Activated T-cell treated with anti-CD3 and anti-CD28 coated beads, Interleukin-2, amount 50 U/mL, for 72 hours (primary cell): ENCODE measurements at regions not wholly inside any gene's neighbourhood (a gene's known extent, or its start where the extent isn't known, plus 50 kb on each side); places are given as distances from the start of the nearest gene placed in this dataset.
"Not testable (repeated sequence)": the region's sequence is repeated elsewhere in the genome, so short reads cannot be mapped to it uniquely, and the experiment has no call there.

Source experiments
- ATAC-seq, 2 donors: fragments of 150-1000 bp; cut with Tn5 transposase; replicated peaks in 1 of 2; 2 replicates each; pipeline ENCODE4 v1.10.0; 2021; ENCODE audit warnings: moderate library complexity in 2 of 2, mild to moderate bottlenecking in 1 of 2
- DNase-seq, 2 donors: peaks; one replicate each; pipeline ENCODE4 v3.0.0; 2021 to 2022; ENCODE audit warnings: mixed read lengths in 1 of 2
- H3K27ac Mint-ChIP-seq: one replicate; pipeline ENCODE4 v1.8.0; 2022; ENCODE audit warnings: mild to moderate bottlenecking, moderate library complexity, mixed read lengths
- H3K27me3 Mint-ChIP-seq: one replicate; pipeline ENCODE4 v1.8.0; 2022; ENCODE audit warnings: low read depth, mixed read lengths
- H3K36me3 Mint-ChIP-seq, 2 donors: one replicate each; pipeline ENCODE4 v1.8.0; 2022; ENCODE audit warnings: mixed read lengths in 2 of 2, mild to moderate bottlenecking in 1 of 2; ENCODE audit not compliant: insufficient read depth in 2 of 2
- H3K4me1 Mint-ChIP-seq: one replicate; pipeline ENCODE4 v1.8.0; 2022; ENCODE audit warnings: low read depth, mixed read lengths
- H3K4me3 Mint-ChIP-seq, 2 donors: one replicate each; pipeline ENCODE4 v1.8.0; 2022; ENCODE audit warnings: mild to moderate bottlenecking in 2 of 2, mixed read lengths in 2 of 2, moderate library complexity in 2 of 2
- H3K9me3 Mint-ChIP-seq, 2 donors: one replicate each; pipeline ENCODE4 v1.8.0; 2022; ENCODE audit warnings: mixed read lengths in 2 of 2

DNA sequence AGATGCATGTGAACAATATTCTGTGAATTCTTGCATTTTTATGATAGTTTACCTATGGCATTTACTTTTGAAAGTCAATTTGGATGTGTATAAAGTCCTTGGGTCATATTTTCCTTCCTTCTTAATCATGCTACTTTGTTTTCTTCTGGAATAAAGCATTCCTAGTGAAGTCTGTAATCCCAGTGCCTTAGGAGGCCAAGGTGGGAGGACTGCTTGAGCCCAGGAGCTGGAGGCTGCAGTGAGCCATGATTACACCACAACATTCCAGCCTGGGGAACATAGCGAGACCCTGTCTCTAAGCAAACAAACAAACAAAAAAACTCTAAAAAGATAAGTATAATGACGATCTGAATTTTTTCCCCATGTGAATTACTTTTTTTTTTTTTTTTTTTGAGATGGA, 69.7 kb upstream of the SYNCRIP start:
- Mint-ChIP-seq H3K4me1 (no peaks in the 10 kb centered on the region), H3K27me3 (no peaks in the 10 kb centered on the region), H3K36me3 (peaks cover 2 to 3% of the 10 kb centered on the region in 2 donors), H3K4me3 (no peak overlapping the region), H3K27ac (no peak overlapping the region), H3K9me3 (peaks cover 3 to 9% of the 10 kb centered on the region in 2 donors)
- no peak for DNase-seq
- no peak for ATAC-seq

DNA sequence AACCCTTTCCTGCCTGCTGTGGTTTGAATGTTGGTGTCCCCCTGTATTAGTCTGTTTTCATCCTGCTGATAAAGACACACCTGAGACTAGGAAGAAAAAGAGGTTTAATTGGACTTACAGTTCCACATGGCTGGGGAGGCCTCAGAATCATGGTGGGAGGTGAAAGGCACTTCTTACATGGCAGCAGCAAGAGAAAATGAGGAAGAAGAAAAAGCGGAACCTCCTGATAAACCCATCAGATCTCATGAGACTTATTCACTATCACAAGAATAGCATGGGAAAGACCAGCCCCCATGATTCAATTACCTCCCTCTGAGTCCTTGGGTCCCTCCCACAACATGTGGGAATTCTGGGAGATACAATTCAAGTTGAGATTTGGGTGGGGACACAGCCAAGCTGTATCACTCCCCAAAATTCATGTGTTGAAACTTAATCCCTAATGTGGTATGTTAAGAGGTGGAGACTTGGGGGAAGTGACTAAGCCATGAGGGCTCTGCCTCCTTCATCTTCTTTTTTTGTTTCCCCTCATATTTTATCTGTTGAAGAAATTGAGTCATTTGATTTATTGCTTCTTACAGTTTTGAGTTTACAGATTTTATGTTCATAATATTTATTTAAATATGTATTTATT, 64.9 kb upstream of the SYNCRIP start:
- ATAC-seq, H3K4me1 Mint-ChIP-seq, H3K4me3 Mint-ChIP-seq, DNase-seq, H3K9me3 Mint-ChIP-seq, H3K27me3 Mint-ChIP-seq, H3K27ac Mint-ChIP-seq, H3K36me3 Mint-ChIP-seq: not testable (repeated sequence)

DNA sequence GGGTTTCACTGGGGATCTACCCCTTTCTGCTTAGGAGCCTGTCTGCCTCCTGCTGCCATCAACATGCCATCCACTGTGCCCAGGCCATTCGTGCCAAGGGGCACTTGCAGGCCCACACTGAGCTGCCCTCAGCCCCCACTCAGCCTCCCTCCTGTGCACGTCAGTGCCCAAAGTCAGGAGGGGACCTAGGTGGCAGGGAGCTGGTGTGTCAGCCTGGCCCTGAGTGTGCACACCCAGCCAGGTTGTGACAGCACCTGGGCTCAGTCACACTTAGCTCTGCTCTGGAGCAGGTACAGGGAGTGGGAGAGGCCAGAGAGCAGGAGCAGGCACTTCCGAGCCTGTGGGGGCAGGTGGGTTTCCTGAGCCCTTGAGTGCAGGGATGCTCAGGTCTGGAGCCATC, 63.6 kb upstream of the SYNCRIP start:
- Mint-ChIP-seq H3K4me3 (no peak overlapping the region), H3K27ac (no peak overlapping the region), H3K27me3 (no peaks in the 10 kb centered on the region), H3K9me3 (peaks cover 0 to 2% of the 10 kb centered on the region in 2 donors), H3K36me3 (no peaks in the 10 kb centered on the region), H3K4me1 (no peaks in the 10 kb centered on the region)
- DNase-seq, result no peak
- ATAC-seq, result no peak

- H3K4me1 Mint-ChIP-seq, result no peaks in the 10 kb centered on the region
- H3K4me3 Mint-ChIP-seq, result no peak overlapping the region
- H3K27ac Mint-ChIP-seq, result no peak overlapping the region
- no peaks in the 10 kb centered on the region for H3K36me3 Mint-ChIP-seq
- peaks cover 0 to 1% of the 10 kb centered on the region in 2 donors for H3K9me3 Mint-ChIP-seq
- no peaks in the 10 kb centered on the region for H3K27me3 Mint-ChIP-seq
- DNase-seq (no peak), ATAC-seq (no peak)
These were observed 62.5 kb upstream of the SYNCRIP start for GRCh38 chr6:85705220-85705619.

- no peak overlapping the region for H3K4me3 Mint-ChIP-seq
- no peaks in the 10 kb centered on the region for H3K4me1 Mint-ChIP-seq
These were observed 60.7 kb upstream of the SYNCRIP start for GRCh38 chr6:85703406-85703805.

More at GRCh38 chr6:85703406-85703805, 60.7 kb upstream of the SYNCRIP start:
- Mint-ChIP-seq H3K9me3 (peaks cover 0 to 2% of the 10 kb centered on the region in 2 donors), H3K27ac (no peak overlapping the region), H3K36me3 (peaks cover 0 to 2% of the 10 kb centered on the region in 2 donors), H3K27me3 (no peaks in the 10 kb centered on the region)
- no peak for ATAC-seq
- DNase-seq, result no peak
